HG02763 (cell line): ENCODE measurements at regions not wholly inside any gene's neighbourhood (a gene's known extent, or its start where the extent isn't known, plus 50 kb on each side); places are given as distances from the start of the nearest gene placed in this dataset.

Experiments used
- ATAC-seq: cut with Tn5 transposase; IDR thresholded peaks from one replicate; pipeline ENCODE4 v1.9.1; 2021; ENCODE audit warnings: mild to moderate bottlenecking, moderate library complexity; ENCODE audit not compliant: unreplicated experiment

DNA sequence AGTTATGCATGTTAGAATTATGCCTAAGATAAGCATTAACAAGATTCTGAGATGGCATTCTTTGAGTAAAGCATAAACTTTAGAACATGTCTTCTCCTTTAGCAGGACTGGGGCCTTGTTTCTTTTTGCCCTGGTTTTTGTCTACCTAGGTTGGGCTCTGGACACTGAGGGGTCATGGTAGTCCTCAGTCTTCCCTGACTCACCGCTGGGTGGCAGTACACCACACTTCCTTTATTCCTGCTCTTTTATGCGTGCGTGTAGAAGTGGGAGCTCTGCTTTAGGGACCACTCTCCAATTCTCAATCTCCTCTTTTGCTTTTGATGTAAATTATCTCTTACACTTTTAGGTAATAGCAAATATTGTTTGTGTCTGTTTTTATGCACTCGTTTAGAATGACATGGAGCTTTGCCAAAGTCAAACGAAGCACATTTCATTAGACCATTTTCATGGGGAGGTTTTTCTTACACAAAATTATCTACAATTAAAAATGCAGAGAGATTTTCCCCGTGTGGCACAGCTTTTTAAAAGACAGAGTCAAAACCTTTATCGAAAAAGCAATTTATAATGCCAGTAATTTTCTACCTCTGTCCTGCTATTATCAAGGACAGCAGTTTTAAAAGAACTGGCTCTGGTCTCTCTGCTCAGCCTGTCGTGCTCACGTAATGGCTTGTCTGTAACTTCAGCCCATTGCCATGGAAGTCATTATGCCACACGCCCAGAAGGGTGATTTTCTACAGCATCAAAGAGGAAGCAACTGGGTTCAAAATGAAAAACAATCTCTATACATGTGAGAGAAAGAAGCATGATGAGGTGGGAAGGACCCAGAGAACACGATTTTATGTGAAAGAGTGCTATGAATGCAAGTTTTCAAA is 413.9 kb downstream of the COG6 start:
- no peak for ATAC-seq

DNA sequence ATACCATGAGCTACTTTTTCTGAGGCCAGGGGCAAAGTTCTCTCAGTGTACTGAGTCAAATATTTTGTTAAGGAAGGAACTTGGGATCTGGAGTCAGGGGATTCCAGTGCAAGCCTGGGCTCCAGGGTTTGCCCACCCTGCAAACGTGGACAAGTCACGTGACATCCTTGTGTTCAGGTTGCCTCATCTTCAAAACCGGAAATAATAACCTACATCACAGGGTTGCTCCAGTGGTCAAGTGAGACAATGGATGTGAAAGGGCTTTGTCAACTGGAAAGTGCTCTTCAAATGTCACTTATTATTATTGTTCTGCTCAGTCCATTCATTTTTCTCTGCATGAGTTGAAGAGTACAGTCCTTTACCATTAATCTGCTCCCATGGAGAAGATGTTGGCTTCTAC is 414.9 kb downstream of the COG6 start:
- no peak for ATAC-seq

DNA sequence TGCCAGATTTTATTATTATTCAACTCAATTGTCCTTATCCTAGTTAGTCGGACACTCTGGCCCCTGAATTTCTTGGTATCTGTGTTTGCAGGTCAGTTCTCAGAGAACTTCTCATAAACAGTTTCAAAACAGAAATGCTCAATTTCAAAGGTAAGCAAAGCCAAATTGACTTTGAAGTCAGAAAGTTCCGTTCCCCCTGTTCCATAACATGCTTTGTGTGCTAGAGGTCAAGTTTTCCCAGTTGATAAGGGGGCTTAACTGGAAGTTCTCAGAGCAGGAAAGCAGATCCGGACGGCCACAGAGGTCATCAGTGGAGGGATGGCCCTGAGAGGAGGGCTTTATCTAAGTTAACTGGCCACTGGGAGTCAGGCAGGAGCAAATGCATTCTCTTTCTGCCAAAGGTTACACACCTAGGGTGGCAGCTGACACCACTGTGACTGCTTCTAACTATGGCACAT is 417.2 kb downstream of the COG6 start:
- ATAC-seq: no peak

DNA sequence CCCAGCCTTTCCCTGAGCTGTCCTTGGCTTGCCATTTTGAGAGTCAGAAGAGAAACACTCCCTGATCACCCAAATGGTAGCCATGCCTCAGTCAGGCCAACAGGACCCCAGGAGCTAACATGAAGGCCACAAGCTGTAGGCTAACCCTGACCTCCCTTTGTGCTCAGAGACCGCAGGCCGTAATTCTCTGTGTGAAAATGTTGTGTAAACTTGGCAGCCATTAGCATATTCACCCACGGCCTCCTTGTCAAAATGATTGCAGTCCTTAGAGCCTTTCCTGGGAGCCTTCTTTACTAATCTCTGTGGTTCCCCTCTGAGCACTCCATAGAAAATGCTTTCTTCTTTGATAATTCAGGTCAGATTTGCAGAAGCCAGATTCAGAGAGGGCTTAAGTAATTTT is 418.9 kb downstream of the COG6 start:
- ATAC-seq: no peak

DNA sequence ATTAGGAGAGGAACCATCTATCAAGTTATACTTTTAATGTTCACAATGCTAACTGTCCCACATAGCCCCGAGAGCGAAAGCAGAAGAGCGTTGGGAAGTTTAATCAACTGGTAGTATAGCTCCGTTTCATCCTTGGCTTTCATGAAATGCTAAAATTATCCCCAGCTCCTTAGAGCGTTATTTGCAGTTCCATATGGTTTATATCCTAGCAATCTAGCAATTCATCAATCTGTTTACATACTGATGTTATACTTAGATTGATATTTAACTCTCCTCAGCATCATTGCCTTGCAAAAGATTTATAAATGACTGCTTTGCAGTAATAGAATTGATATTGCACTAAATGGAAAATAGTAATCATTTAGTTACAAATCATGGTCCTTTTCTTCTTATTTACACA is 419.8 kb downstream of the COG6 start:
- ATAC-seq: no peak

DNA sequence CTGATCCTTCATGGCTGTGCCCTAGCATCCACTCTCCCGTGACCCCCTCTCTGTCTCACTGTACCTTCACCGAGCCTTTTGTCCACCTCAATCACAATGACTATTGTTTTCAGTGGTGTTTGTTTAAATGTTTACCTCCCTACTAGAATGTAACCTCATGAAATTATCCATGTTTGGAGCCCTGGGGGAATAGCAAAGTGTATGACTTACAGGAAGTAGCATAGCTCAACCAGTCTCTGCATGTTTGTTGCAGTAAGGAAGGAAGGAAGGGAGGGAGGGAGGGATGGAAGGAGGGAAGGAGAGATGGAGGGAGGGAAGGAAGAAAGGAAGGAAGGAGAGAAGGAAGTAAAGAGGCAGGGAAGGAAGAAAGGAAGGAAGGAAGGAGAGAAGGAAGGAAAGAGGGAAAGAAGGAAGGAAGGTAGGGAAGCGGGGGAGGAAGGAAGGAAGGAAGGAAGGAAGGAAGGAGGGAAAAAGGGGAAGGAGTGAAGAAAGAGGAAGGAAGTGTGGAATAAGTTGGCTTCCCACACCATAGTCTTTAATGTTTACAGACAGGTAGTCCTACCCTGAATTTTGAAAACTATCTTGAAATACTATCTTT is 421.4 kb downstream of the COG6 start:
- ATAC-seq: no peak

DNA sequence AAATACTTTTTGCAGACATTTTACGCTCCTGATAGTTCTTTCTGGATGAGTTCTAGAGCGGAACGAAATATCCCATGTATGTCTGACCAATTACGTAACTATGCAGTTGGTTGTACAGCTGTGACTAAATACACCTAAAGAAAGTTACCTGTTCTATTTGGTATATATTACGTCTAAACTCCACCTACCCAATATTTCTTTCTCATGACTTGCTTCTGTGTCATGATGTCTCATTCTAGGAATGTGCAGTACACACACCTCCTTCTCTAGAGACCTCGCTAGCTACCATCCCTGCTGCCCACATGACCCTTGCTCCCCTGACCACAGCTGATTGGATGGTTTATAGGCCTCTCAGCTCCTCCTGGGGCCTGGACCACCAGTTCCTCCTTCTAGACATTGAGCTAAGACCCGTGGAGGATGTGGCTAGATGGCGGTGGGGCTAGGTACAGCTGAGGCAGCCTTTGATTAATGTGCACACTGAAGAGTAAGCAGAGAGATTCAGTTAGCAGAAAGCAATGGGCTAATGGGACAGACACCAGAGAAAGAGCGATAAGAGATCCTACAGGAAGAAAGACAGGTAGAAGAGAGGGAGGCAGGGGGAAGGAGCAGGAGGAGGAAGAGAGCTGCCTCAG is 422.1 kb downstream of the COG6 start:
- no peak for ATAC-seq

DNA sequence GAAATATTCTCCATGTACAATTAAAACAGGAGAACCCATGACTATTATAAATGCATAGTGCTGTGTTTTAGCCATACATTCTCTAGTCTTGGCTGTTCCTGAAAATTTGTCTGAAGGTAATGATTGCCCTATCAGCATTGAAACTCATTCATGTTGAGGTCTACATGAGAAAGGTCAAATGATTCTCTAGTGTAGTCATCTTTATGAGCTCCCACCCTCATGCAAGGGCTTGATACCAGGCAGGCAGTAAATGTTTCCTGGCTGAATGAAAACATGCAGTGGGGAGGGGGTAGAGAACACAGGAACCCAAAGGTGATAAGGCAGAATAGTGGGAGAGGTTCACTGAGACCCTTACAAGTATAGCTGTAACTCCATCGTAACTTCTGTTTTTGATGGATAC is 424.3 kb downstream of the COG6 start:
- no peak for ATAC-seq

DNA sequence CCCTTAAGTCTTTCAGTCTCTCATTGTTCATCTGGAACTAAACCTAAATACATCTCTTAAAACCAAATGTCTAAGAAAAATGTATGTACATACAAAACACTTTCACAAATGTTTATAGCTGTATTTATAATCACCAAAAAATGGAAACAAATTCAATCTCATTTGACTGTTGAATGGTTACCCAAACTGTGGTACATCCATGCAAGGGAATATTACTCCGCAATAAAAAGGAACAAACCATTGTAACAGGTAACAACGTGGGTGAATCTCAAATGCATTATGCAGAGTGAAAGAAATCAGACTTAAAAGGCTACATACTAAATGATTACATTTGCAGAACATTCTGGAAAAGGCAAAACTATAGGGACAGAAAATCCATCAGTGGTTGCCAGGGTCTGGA is 425.2 kb downstream of the COG6 start:
- no peak for ATAC-seq

DNA sequence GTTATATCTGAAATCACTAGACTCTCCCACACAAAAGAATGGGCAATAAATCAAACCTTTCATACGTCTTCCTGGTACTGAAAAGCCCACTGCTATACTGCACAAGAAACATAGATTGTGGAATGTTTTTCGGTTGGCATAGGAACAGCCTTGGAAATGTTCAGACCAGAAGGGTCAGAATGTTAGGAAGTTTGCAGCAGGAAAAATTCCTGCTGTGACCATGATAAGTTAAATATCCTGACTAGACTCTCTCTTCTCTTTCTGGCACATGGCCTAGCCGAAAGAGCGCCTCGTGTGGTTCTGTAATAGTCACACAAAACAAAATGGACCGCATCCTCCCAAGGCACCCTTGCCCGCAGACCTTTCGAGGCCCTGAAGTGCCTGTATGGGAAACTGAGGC is 427.2 kb downstream of the COG6 start:
- ATAC-seq: no peak

DNA sequence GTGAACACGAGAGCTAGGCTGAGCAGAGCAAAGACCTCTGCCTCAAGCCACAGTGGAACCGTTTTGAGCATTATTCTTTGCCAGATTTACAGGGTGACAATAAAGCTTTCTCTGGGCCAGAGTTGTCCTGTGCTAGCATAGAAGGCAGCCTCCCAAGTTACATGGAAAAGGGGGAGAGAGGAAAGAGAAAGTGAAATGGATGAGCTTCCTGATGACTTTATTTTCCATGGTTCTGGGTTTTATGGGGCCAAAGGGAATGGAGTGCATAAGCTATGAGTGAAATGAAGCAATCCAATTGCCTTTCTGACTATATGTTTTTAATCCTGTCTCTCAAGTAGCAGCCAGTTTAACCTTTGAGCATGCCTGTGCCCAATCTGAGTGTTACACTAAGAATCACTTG is 428.4 kb downstream of the COG6 start:
- no peak for ATAC-seq

DNA sequence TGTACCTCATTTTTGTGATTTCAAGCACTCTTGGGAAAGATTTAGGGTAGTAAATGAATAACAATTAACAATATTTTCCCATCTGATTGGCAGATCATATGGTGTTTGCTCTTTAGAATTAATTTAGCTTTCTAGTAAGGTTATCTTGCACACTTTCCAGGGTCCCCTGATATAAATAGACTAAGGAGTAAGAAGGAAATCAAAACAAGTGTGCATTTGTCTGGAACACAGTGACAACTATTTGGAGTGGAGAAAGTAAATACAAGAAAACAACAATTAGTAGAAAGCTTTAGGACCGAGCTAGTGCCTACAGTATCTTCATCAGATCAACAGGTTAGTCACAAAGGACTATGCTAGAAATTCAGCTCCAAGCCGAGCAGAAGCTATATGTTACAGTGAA is 429.5 kb downstream of the COG6 start:
- no peak for ATAC-seq

DNA sequence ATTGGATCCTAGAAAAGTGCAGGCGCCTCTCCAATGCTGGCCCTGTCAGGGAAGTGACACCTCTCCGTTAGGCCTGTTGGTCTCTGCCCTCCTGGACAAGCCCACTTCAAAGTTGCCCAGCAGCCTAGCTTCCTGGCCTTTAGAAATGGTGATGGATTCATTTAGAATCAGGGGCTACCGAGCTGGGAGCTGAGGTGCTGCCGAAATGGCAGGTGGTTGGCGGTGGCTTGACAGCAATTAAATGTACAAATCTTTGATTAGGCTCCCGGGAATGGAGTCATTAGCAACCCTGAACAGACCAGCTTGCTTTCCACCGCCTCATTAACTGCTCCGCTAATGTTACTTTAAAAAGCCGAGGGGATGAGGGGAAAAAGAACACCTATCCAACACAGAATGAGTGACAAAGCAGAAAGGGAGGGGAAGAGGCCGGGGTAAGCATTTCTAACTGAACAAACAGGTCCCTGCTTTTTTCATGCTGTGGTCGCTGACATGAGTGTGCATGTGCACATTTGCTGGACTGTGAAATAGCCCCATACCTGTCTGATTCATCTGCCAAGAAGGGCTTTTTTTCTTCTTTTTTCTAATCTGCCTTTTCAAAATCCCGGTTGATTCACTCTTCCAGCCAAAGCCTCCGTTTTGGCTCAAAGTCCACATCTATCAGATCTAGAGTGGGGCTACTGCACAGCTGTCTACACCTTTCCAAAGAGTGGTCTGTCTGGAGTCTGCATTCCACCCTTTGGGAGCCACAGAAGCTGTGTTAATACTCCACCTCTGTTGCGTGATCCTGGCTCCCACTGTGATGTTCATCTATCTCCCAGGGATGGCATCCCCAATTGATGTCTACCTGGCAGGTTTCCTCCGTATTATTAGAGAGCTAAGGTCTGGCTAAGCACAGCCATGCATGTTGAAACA is 431.9 kb downstream of the COG6 start:
- ATAC-seq: no peak

DNA sequence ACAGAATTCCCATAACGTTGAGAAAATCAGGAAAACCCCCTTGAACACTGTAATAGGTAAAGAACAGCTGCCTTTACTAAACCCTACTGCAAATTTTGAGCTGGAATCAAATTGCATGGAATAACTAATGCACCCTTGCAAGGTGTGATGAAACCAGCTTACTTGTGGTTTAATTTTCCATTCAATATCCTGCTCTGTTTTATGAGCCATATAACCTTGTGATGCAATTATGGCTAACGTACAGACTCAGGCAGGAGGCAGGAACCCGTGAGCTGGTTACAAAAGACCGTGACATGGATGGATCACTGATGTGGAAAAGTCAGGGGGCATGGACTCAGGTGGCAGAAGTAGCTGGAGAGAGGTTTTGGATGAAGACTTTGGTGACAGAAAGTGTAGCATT is 438.6 kb downstream of the COG6 start:
- no peak for ATAC-seq

DNA sequence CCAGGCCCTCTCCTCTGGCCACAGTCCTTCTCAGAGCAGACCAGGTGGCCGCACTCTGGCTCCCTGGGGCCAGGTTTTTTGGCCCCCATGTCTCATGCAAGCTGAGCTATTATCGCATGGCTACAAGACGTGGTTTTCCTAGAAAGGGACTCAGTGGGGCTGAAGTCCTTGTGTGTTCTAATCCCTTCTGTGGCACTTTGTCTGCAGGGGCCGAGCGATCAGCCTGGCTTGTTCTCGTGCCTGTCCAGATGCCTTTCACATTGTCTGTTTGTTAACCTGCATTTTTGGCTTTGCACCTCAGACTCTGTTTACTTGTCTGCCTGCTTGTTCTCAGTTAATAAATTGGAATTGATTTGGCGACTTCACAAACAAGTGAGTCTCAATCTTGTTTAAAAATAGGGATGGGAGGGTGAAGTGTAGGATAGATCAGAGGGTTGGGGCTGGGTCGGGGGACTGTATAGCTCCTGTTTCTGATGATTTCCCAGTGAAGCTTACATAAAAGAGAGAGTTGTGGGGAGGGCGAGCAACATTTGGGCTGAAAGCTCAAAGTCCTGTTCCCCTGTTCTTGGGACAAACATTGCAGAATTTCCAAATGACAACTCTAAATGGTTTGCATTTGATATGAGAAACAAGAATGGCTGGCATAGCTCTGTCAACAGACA is 440.4 kb downstream of the COG6 start:
- no peak for ATAC-seq

DNA sequence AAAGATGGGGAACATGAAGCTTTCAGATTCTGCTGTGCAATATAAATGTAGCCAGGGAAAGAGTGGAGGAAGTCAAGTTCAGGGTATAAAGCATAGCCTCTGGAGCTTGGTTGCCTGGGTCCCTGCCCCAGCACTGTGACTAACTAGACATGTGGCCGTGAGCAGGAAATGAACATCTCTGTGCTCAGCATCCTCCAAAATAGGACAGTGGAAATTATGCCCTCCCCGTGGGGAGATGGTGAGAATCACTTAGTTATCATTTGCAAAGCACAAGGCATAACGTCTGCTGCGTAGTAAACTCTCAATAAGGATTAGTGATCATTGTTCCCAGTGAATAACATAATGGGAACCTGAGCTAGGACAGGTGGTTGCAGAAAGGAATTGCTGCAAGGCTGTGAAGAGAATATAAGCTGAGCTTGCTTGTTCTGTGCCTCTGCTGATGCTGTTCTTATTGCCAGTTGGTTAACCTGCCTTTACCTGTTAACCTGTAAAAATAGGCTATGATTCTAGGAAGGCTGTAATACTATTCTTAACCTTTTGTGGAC is 441.0 kb downstream of the COG6 start:
- no peak for ATAC-seq

DNA sequence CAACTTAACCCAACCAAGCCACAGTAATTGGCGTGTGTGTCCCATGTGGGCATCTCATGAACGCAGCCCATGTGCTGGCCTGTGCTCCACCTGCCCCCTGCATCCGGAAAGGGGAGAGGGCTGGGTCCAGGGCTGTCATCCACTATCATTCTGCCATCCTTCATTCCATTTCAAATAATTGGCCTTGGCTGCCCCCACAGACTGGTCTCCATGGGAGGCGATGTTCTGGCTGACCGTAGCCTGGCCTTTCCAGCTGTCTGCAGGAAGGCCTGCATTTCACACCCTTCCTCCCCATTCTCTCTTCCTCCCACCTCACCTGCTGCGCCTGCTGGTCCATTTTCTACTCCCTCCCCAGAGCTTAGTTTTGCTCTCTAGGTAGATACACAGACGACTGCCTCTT is 442.8 kb downstream of the COG6 start:
- ATAC-seq: no peak

DNA sequence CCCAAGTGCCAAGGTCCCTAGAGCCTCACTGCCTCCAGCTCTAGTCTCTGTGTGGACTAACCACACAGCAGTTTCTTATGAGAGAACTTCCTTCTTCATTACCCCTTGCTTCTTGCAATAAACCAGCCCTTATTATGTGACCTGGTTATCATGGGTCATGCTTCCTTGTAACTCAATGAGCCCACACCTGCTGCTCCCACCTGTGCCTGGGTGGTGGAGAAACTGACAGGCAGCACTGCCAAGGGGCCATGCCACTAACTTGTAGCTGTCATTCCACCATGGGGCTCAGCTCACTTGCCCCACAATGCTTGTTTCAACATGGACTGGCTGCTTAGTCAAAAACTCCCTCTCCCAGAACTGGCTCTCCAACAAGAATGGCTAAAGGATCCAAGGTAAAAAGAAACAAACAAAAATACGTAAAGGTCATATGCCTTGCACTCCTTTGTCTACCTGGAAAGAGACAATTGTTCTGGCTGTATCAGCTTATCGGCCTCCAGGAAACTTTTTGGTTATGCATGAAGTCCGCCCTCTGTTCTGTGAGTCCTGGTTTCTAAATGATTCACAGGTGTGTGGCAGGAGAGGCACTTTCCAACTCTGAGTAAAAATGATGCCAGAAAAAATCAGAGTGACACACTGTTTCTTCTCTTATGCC is 446.4 kb downstream of the COG6 start:
- peak; percentile 77 for ATAC-seq

DNA sequence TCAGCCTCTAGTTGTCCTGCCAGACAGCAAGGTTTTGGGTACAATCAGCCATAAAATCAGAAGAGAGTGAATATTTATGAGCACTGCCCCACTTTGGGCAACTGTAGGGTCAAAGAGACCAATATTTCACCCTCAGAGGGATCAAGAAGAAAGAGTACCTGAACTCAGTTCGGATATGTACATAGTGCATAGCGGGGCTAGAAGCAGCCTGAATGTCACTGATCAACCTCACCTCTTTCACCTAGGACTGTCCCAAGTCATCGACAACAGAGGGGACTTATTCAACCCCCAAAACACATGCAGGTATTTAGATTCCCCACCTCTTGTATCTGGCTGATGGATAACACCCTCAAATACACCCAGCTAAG is 446.9 kb downstream of the COG6 start:
- no peak for ATAC-seq

DNA sequence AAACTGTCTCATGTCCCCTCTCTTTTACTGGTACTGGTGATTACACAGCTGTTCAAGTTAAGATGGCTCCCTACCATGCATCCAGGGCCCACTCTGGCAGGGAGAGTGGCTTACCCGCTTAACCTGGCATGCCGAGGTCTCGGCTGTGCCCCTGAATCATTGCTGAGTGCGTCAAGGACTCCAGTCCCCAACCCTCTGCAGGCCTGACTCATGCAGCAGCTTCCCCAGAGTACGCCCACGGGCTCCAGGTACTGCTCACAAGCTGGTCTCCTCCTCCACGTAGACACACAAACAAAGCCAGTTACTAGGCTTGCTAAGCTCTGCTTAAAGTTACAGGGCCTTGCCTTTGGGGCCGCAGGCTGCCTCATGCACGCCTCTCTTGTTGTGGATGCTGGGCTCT is 447.4 kb downstream of the COG6 start:
- no peak for ATAC-seq
